Parathyroid adenoma (tissue), 2 donors: ENCODE measurements at regions not wholly inside any gene's neighbourhood (a gene's known extent, or its start where the extent isn't known, plus 50 kb on each side); places are given as distances from the start of the nearest gene placed in this dataset.

Source experiments
- H2AFZ ChIP-seq: fragments of 300-600 bp; sonication (generic); one replicate; pipeline ENCODE4 v1.7.0; 2017; ENCODE audit warnings: antibody characterized with exemption, mild to moderate bottlenecking
- H3K27ac ChIP-seq: fragments of 300-600 bp; sonication (generic); one replicate; pipeline ENCODE4 v1.7.0; 2017
- H3K27me3 ChIP-seq: fragments of 300-600 bp; sonication (generic); one replicate; pipeline ENCODE4 v1.7.0; 2017; ENCODE audit warnings: low read length; ENCODE audit not compliant: control insufficient read depth, insufficient read depth
- H3K36me3 ChIP-seq: fragments of 300-600 bp; sonication (generic); one replicate; pipeline ENCODE4 v1.7.0; 2017; ENCODE audit warnings: low read length; ENCODE audit not compliant: control insufficient read depth, insufficient read depth
- H3K4me1 ChIP-seq: fragments of 300-600 bp; sonication (generic); one replicate; pipeline ENCODE4 v1.7.0; 2017; ENCODE audit warnings: control low read depth
- H3K4me2 ChIP-seq: fragments of 300-600 bp; sonication (generic); one replicate; pipeline ENCODE4 v1.7.0; 2017; ENCODE audit warnings: low read length
- H3K4me3 ChIP-seq: fragments of 300-600 bp; sonication (generic); one replicate; pipeline ENCODE4 v1.7.0; 2017; ENCODE audit warnings: low read depth, low read length
- H3K79me2 ChIP-seq: fragments of 300-600 bp; sonication (generic); one replicate; pipeline ENCODE4 v1.7.0; 2017; ENCODE audit warnings: control low read depth
- H3K9ac ChIP-seq: fragments of 300-600 bp; sonication (generic); one replicate; pipeline ENCODE4 v1.7.0; 2017; ENCODE audit warnings: mild to moderate bottlenecking
- H3K9me3 ChIP-seq: fragments of 300-600 bp; sonication (generic); one replicate; pipeline ENCODE4 v1.7.0; 2017; ENCODE audit warnings: low read length; ENCODE audit not compliant: control insufficient read depth
- CTCF ChIP-seq: fragments of 300-600 bp; sonication (generic); IDR thresholded peaks from one replicate; pipeline ENCODE4 v1.7.0; 2017; ENCODE audit warnings: antibody characterized with exemption, mild to moderate bottlenecking
- donor health status: primary hyperparathyroidism.

GRCh38 chr13:68808456-68808855, 1299.2 kb upstream of the ATXN8OS start:
- Histone ChIP-seq H3K4me1 (no peaks in the 10 kb centered on the region), H3K4me2 (no peak overlapping the region), H3K27me3 (no peaks in the 10 kb centered on the region), H3K9ac (no peak overlapping the region), H3K27ac (no peak overlapping the region), H3K36me3 (no peaks in the 10 kb centered on the region), H3K9me3 (no peaks in the 10 kb centered on the region), H2AFZ (no peak overlapping the region), H3K4me3 (no peak overlapping the region), H3K79me2 (no peaks in the 10 kb centered on the region)
- no peak for TF ChIP-seq CTCF

DNA sequence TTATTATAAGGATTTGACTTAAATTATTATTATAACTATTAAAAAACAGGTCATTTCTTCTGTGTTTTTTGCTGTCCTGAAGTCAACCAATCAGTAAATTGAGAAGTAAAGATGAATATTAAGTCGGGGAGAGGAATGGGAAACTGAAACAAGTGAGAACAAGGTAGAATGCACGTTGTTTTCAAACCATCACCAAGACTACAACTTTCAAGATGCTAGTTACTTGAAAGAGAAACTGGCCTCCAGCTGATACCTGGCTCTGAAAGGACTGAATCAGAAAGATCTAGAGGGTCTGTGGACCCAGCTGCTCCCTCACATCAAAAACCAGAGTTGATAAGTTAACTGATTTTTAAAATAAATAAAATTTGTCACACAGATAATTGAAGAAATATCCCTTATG, 1301.5 kb upstream of the ATXN8OS start:
- H3K4me1 ChIP-seq = no peaks in the 10 kb centered on the region
- no peaks in the 10 kb centered on the region for H3K27me3 ChIP-seq
- H2AFZ ChIP-seq = no peak overlapping the region
- no peak overlapping the region for H3K27ac ChIP-seq
- no peak for TF ChIP-seq CTCF
- H3K36me3 ChIP-seq = no peaks in the 10 kb centered on the region
- H3K79me2 ChIP-seq = no peaks in the 10 kb centered on the region
- H3K9ac ChIP-seq = no peak overlapping the region
- no peak overlapping the region for H3K4me2 ChIP-seq
- H3K9me3 ChIP-seq = no peaks in the 10 kb centered on the region
- no peak overlapping the region for H3K4me3 ChIP-seq

- TF ChIP-seq CTCF = no peak
- H3K27ac ChIP-seq = no peak overlapping the region
- no peaks in the 10 kb centered on the region for H3K4me1 ChIP-seq
- H3K9me3 ChIP-seq = no peaks in the 10 kb centered on the region
- no peaks in the 10 kb centered on the region for H3K27me3 ChIP-seq
- H2AFZ ChIP-seq = no peak overlapping the region
- no peak overlapping the region for H3K9ac ChIP-seq
- H3K36me3 ChIP-seq = no peaks in the 10 kb centered on the region
- H3K4me2 ChIP-seq = no peak overlapping the region
- no peak overlapping the region for H3K4me3 ChIP-seq
- no peaks in the 10 kb centered on the region for H3K79me2 ChIP-seq
These were observed 1323.4 kb upstream of the ATXN8OS start for GRCh38 chr13:68784275-68784674.

- no peaks in the 10 kb centered on the region for H3K9me3 ChIP-seq
- no peaks in the 10 kb centered on the region for H3K79me2 ChIP-seq
- H3K4me2 ChIP-seq = no peak overlapping the region
- H3K27me3 ChIP-seq = no peaks in the 10 kb centered on the region
- no peak overlapping the region for H3K4me3 ChIP-seq
- no peak overlapping the region for H2AFZ ChIP-seq
- H3K4me1 ChIP-seq = no peaks in the 10 kb centered on the region
- no peaks in the 10 kb centered on the region for H3K36me3 ChIP-seq
- H3K9ac ChIP-seq = no peak overlapping the region
- no peak overlapping the region for H3K27ac ChIP-seq
- TF ChIP-seq CTCF = no peak
These were observed 1348.0 kb upstream of the ATXN8OS start for GRCh38 chr13:68759617-68760016.

DNA sequence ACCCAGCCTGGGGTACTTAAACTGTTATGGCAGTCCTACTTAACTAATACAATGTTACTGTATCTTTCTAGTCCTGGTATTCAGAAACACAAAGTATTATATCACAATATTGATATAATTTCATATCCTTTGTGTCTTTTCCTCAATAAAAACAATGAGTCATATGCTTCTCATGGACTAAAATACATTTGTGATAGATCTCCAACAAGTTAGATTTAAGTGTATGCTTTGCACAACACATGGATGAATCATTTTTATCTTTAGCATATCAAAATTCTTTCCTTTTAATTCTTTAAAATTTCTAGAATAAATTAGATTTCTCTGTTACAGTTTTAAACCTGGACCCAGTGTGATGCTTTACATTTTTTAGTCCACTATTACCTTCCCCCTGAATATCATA, 1357.8 kb upstream of the ATXN8OS start:
- no peak overlapping the region for H3K4me3 ChIP-seq
- TF ChIP-seq CTCF = no peak
- no peak overlapping the region for H3K27ac ChIP-seq
- no peaks in the 10 kb centered on the region for H3K36me3 ChIP-seq
- H3K79me2 ChIP-seq = no peaks in the 10 kb centered on the region
- no peaks in the 10 kb centered on the region for H3K27me3 ChIP-seq
- H3K4me1 ChIP-seq = no peaks in the 10 kb centered on the region
- H2AFZ ChIP-seq = no peak overlapping the region
- H3K9ac ChIP-seq = no peak overlapping the region
- H3K4me2 ChIP-seq = no peak overlapping the region
- no peaks in the 10 kb centered on the region for H3K9me3 ChIP-seq
